IPS-20b (cell line): ENCODE measurements at regions not wholly inside any gene's neighbourhood (a gene's known extent, or its start where the extent isn't known, plus 50 kb on each side); places are given as distances from the start of the nearest gene placed in this dataset.
"Not testable (repeated sequence)": the region's sequence is repeated elsewhere in the genome, so short reads cannot be mapped to it uniquely, and the experiment has no call there.

ENCODE experiments used
- H3K27ac ChIP-seq: one replicate; pipeline ENCODE4 v1.5.1; 2013; ENCODE audit warnings: low read length
- H3K27me3 ChIP-seq: 2 replicates; pipeline ENCODE4 v1.6.1; 2013; ENCODE audit warnings: mild to moderate bottlenecking, low read length, inconsistent platforms; ENCODE audit not compliant: insufficient read depth
- H3K36me3 ChIP-seq: 2 replicates; pipeline ENCODE4 v1.6.1; 2013; ENCODE audit warnings: low read depth, mild to moderate bottlenecking, inconsistent platforms, low read length, moderate library complexity; ENCODE audit not compliant: insufficient read depth
- H3K4me1 ChIP-seq: 2 replicates; pipeline ENCODE4 v1.6.1; 2013; ENCODE audit warnings: mild to moderate bottlenecking, control low read depth, inconsistent platforms, low read length, moderate library complexity; ENCODE audit not compliant: insufficient read depth
- H3K4me3 ChIP-seq: 2 replicates; pipeline ENCODE4 v1.5.1; 2013; ENCODE audit warnings: mild to moderate bottlenecking, low read length, inconsistent platforms
- H3K9ac ChIP-seq: 2 replicates; pipeline ENCODE4 v1.6.1; 2013; ENCODE audit warnings: low read depth, mild to moderate bottlenecking, inconsistent platforms, low read length, moderate library complexity
- H3K9me3 ChIP-seq: 2 replicates; pipeline ENCODE4 v1.6.1; 2013; ENCODE audit warnings: mild to moderate bottlenecking, low read depth, low read length, inconsistent platforms; ENCODE audit not compliant: insufficient read depth

GRCh38 chr15:29978411-29979382 is 104.1 kb upstream of the GOLGA8J start:
- Histone ChIP-seq H3K36me3 (no peaks in the 10 kb centered on the region), H3K27ac (no peak overlapping the region)

GRCh38 chr15:29974056-29974455 is 108.7 kb upstream of the GOLGA8J start:
- H3K4me1 ChIP-seq, H3K4me3 ChIP-seq, H3K9ac ChIP-seq, H3K36me3 ChIP-seq, H3K9me3 ChIP-seq, H3K27ac ChIP-seq: not testable (repeated sequence)
- H3K27me3 ChIP-seq = peaks cover 20% of the 10 kb centered on the region

More at GRCh38 chr15:29978411-29979382, 104.1 kb upstream of the GOLGA8J start:
- no peaks in the 10 kb centered on the region for H3K4me1 ChIP-seq
- H3K27me3 ChIP-seq = no peaks in the 10 kb centered on the region
- no peaks in the 10 kb centered on the region for H3K9me3 ChIP-seq
- H3K4me3 ChIP-seq = no peak overlapping the region
- no peak overlapping the region for H3K9ac ChIP-seq

GRCh38 chr15:29972051-29972450 is 110.7 kb upstream of the GOLGA8J start:
- H3K9me3 ChIP-seq = peaks cover 7% of the 10 kb centered on the region
- H3K4me1 ChIP-seq = no peaks in the 10 kb centered on the region
- H3K9ac ChIP-seq = no peak overlapping the region
- no peak overlapping the region for H3K27ac ChIP-seq
- H3K4me3 ChIP-seq = no peak overlapping the region
- H3K36me3 ChIP-seq = no peaks in the 10 kb centered on the region
- H3K27me3 ChIP-seq = peaks cover 39% of the 10 kb centered on the region

GRCh38 chr15:29970402-29970695 is 112.4 kb upstream of the GOLGA8J start:
- Histone ChIP-seq H3K27me3 (peaks cover 46% of the 10 kb centered on the region), H3K4me1 (no peaks in the 10 kb centered on the region), H3K36me3 (no peaks in the 10 kb centered on the region), H3K27ac (no peak overlapping the region), H3K4me3 (no peak overlapping the region), H3K9ac (no peak overlapping the region), H3K9me3 (peaks cover 7% of the 10 kb centered on the region)

- peaks cover 7% of the 10 kb centered on the region for H3K9me3 ChIP-seq
- no peak overlapping the region for H3K9ac ChIP-seq
- no peak overlapping the region; the same call in 1 of the 2 replicates for H3K4me3 ChIP-seq
- no peak overlapping the region for H3K27ac ChIP-seq
- no peaks in the 10 kb centered on the region for H3K4me1 ChIP-seq
- peaks cover 46% of the 10 kb centered on the region for H3K27me3 ChIP-seq
- H3K36me3 ChIP-seq = no peaks in the 10 kb centered on the region
Measured at GRCh38 chr15:29969562-29970401, 113.0 kb upstream of the GOLGA8J start.

GRCh38 chr15:29968895-29969561 is 113.7 kb upstream of the GOLGA8J start:
- Histone ChIP-seq H3K9ac (no peak overlapping the region), H3K27me3 (peaks cover 46% of the 10 kb centered on the region), H3K4me3 (peak overlapping the region; percentile 43; the same call in 1 of the 2 replicates), H3K27ac (no peak overlapping the region), H3K4me1 (no peaks in the 10 kb centered on the region), H3K9me3 (peaks cover 7% of the 10 kb centered on the region), H3K36me3 (no peaks in the 10 kb centered on the region)

GRCh38 chr15:29968099-29968894 is 114.5 kb upstream of the GOLGA8J start:
- H3K27me3 ChIP-seq = peaks cover 46% of the 10 kb centered on the region
- peaks cover 7% of the 10 kb centered on the region for H3K9me3 ChIP-seq
- no peak overlapping the region for H3K27ac ChIP-seq
- H3K4me3 ChIP-seq = peak overlapping the region; percentile 48; the same call in 1 of the 2 replicates
- H3K4me1 ChIP-seq = no peaks in the 10 kb centered on the region
- no peak overlapping the region for H3K9ac ChIP-seq
- no peaks in the 10 kb centered on the region for H3K36me3 ChIP-seq

- Histone ChIP-seq H3K9ac (no peak overlapping the region), H3K27ac (no peak overlapping the region), H3K9me3 (no peaks in the 10 kb centered on the region), H3K4me3 (no peak overlapping the region), H3K4me1 (0 out of 2 replicates have a peak, but pooled peaks cover 6% of the 10 kb centered on the region), H3K36me3 (no peaks in the 10 kb centered on the region), H3K27me3 (peaks cover 10% of the 10 kb centered on the region)
Measured at GRCh38 chr15:29962407-29962806, 120.3 kb upstream of the GOLGA8J start.

- Histone ChIP-seq H3K27ac (no peak overlapping the region), H3K4me1 (0 out of 2 replicates have a peak, but pooled peaks cover 6% of the 10 kb centered on the region), H3K9me3 (no peaks in the 10 kb centered on the region), H3K4me3 (no peak overlapping the region), H3K9ac (no peak overlapping the region), H3K27me3 (no peaks in the 10 kb centered on the region), H3K36me3 (no peaks in the 10 kb centered on the region)
Measured at GRCh38 chr15:29959384-29960137, 123.2 kb upstream of the GOLGA8J start.

- no peaks in the 10 kb centered on the region for H3K36me3 ChIP-seq
- no peaks in the 10 kb centered on the region for H3K9me3 ChIP-seq
- H3K4me3 ChIP-seq = no peak overlapping the region
- no peaks in the 10 kb centered on the region for H3K4me1 ChIP-seq
- H3K27ac ChIP-seq = no peak overlapping the region
- H3K9ac ChIP-seq = no peak overlapping the region
- H3K27me3 ChIP-seq = no peaks in the 10 kb centered on the region
Measured at GRCh38 chr15:29952225-29952624, 130.0 kb upstream of the TJP1 start.
